ENCODE measurements at regions not wholly inside any gene's neighbourhood (a gene's known extent, or its start where the extent isn't known, plus 50 kb on each side); places are given as distances from the start of the nearest gene placed in this dataset.

DNA sequence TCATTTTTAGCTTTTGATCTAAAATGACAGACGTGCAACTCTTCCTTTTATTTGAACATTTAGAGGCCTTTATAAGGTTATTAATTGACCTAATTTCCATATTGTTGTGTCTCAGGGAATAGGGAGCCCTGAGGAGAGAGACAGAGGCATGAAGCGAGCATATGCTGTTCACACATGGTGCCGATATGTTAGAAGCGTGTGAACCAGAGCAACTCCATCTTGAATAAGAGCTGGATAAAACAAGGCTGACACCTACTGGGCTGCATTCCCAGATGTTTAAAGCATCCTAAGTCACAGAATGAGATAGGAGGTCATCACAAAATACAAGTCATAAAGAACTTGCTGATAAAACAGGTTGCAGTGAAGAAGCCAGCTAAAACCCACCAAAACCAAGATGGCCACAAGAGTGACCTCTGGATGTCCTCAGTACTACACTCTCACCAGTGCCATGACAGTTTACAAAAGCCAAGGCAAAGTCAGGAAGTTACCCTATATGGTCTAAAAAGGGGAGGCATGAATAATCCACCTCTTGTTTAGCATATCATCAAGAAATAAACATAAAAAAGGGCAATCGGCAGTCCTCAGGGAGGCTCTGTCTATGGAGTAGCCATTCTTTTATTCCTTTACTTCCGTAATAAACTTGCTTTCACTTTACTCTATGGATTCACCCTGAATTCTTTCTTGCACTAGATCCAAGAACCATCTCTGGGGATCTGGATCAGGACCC is 80.1 kb downstream of the SEC61G start:
- intact Hi-C loops (cut with DNase I, micrococcal nuclease), result no loop called here
- H3K27ac Mint-ChIP-seq, result no peak overlapping the region
- Histone ChIP-seq H3K27me3 (ENCODE audit: control insufficient read depth in 1 of 2, insufficient read depth in 2 of 2, low read length in 2 of 2) (no peaks in the 10 kb centered on the region), H3K9me3 (ENCODE audit: control insufficient read depth in 1 of 2, insufficient read depth in 1 of 2, low read length in 2 of 2) (no peaks in the 10 kb centered on the region), H3K4me1 (ENCODE audit: insufficient read depth, low read length) (no peaks in the 10 kb centered on the region), H3K4me3 (ENCODE audit: low read length) (no peak overlapping the region), H3K27ac (ENCODE audit: low read depth in 1 of 2, low read length in 2 of 2) (no peak overlapping the region), H3K36me3 (ENCODE audit: insufficient read depth, low read length) (no peaks in the 10 kb centered on the region)
- no peaks in the 10 kb centered on the region for H3K9me3 Mint-ChIP-seq
- H3K36me3 Mint-ChIP-seq (ENCODE audit: low read depth), result no peaks in the 10 kb centered on the region
- DNase-seq (no peak), ATAC-seq (ENCODE audit: poor library complexity) (no peak)
- no peak overlapping the region for H3K4me3 Mint-ChIP-seq
- TF ChIP-seq, protein P1, sequence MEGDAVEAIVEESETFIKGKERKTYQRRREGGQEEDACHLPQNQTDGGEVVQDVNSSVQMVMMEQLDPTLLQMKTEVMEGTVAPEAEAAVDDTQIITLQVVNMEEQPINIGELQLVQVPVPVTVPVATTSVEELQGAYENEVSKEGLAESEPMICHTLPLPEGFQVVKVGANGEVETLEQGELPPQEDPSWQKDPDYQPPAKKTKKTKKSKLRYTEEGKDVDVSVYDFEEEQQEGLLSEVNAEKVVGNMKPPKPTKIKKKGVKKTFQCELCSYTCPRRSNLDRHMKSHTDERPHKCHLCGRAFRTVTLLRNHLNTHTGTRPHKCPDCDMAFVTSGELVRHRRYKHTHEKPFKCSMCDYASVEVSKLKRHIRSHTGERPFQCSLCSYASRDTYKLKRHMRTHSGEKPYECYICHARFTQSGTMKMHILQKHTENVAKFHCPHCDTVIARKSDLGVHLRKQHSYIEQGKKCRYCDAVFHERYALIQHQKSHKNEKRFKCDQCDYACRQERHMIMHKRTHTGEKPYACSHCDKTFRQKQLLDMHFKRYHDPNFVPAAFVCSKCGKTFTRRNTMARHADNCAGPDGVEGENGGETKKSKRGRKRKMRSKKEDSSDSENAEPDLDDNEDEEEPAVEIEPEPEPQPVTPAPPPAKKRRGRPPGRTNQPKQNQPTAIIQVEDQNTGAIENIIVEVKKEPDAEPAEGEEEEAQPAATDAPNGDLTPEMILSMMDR (IDR thresholded peaks at IDR 0.05), result no peak
- CTCF ChIA-PET, result no interaction called here
- peaks cover 6% of the 10 kb centered on the region for H3K27me3 Mint-ChIP-seq
- POLR2A ChIA-PET, result no interaction called here
- H3K4me1 Mint-ChIP-seq (ENCODE audit: low read depth), result no peaks in the 10 kb centered on the region

- ATAC-seq (ENCODE audit: poor library complexity) (no peak), DNase-seq (no peak)
- POLR2A ChIA-PET, result no interaction called here
- CTCF ChIA-PET, result no interaction called here
- no peak overlapping the region for H3K4me3 Mint-ChIP-seq
- intact Hi-C loops (cut with DNase I, micrococcal nuclease), result no loop called here
- no peaks in the 10 kb centered on the region for H3K27me3 Mint-ChIP-seq
- Histone ChIP-seq H3K4me3 (ENCODE audit: low read length) (no peak overlapping the region), H3K27me3 (ENCODE audit: control insufficient read depth in 1 of 2, insufficient read depth in 2 of 2, low read length in 2 of 2) (no peaks in the 10 kb centered on the region), H3K4me1 (ENCODE audit: insufficient read depth, low read length) (no peaks in the 10 kb centered on the region), H3K9me3 (ENCODE audit: control insufficient read depth in 1 of 2, insufficient read depth in 1 of 2, low read length in 2 of 2) (no peaks in the 10 kb centered on the region), H3K36me3 (ENCODE audit: insufficient read depth, low read length) (no peaks in the 10 kb centered on the region), H3K27ac (ENCODE audit: low read depth in 1 of 2, low read length in 2 of 2) (no peak overlapping the region)
- TF ChIP-seq, protein P1 (IDR thresholded peaks at IDR 0.05), result no peak
- no peaks in the 10 kb centered on the region for H3K9me3 Mint-ChIP-seq
- H3K36me3 Mint-ChIP-seq (ENCODE audit: low read depth), result no peaks in the 10 kb centered on the region
- H3K4me1 Mint-ChIP-seq (ENCODE audit: low read depth), result no peaks in the 10 kb centered on the region
- no peak overlapping the region for H3K27ac Mint-ChIP-seq
These were observed 84.1 kb downstream of the SEC61G start for GRCh38 chr7:54674891-54675290.

GRCh38 chr7:54672519-54672918 is 86.5 kb downstream of the SEC61G start:
- TF ChIP-seq, protein P1 (IDR thresholded peaks at IDR 0.05), result no peak
- no peaks in the 10 kb centered on the region for H3K36me3 Mint-ChIP-seq (ENCODE audit: low read depth)
- H3K9me3 Mint-ChIP-seq, result no peaks in the 10 kb centered on the region
- Histone ChIP-seq H3K27me3 (ENCODE audit: control insufficient read depth in 1 of 2, insufficient read depth in 2 of 2, low read length in 2 of 2) (no peaks in the 10 kb centered on the region), H3K9me3 (ENCODE audit: control insufficient read depth in 1 of 2, insufficient read depth in 1 of 2, low read length in 2 of 2) (peaks cover 0 to 7% of the 10 kb centered on the region in 2 experiments), H3K36me3 (ENCODE audit: insufficient read depth, low read length) (no peaks in the 10 kb centered on the region), H3K4me3 (ENCODE audit: low read length) (no peak overlapping the region), H3K4me1 (ENCODE audit: insufficient read depth, low read length) (no peaks in the 10 kb centered on the region), H3K27ac (ENCODE audit: low read depth in 1 of 2, low read length in 2 of 2) (no peak overlapping the region)
- POLR2A ChIA-PET, result no interaction called here
- ATAC-seq (ENCODE audit: poor library complexity) (no peak), DNase-seq (no peak)
- no peaks in the 10 kb centered on the region for H3K27me3 Mint-ChIP-seq
- CTCF ChIA-PET, result no interaction called here
- intact Hi-C loops (cut with DNase I, micrococcal nuclease), result no loop called here
- no peaks in the 10 kb centered on the region for H3K4me1 Mint-ChIP-seq (ENCODE audit: low read depth)
- no peak overlapping the region for H3K27ac Mint-ChIP-seq
- no peak overlapping the region for H3K4me3 Mint-ChIP-seq
